ENCODE measurements at regions not wholly inside any gene's neighbourhood (a gene's known extent, or its start where the extent isn't known, plus 50 kb on each side); places are given as distances from the start of the nearest gene placed in this dataset.

- TF ChIP-seq CREB5 (CRISPR knock-in tag; IDR thresholded peaks at IDR 0.05; ENCODE audit: low read depth) (no peak), TSHZ2 (CRISPR knock-in tag; IDR thresholded peaks at IDR 0.05) (no peak), SNAI2 (CRISPR knock-in tag; IDR thresholded peaks at IDR 0.05) (no peak), TCF4 (CRISPR knock-in tag; IDR thresholded peaks at IDR 0.05; ENCODE audit: borderline replicate concordance) (no peak), RARB (CRISPR knock-in tag; IDR thresholded peaks at IDR 0.05) (no peak), ZFP30 (CRISPR knock-in tag; IDR thresholded peaks at IDR 0.05) (no peak), ZFP3 (CRISPR knock-in tag; IDR thresholded peaks at IDR 0.05) (no peak), PATZ1 (CRISPR knock-in tag; IDR thresholded peaks at IDR 0.05; ENCODE audit: borderline replicate concordance) (no peak), ZNF8 (CRISPR knock-in tag; IDR thresholded peaks at IDR 0.05) (no peak), ISL1 (CRISPR knock-in tag; IDR thresholded peaks at IDR 0.05) (no peak), BACH2 (CRISPR knock-in tag; IDR thresholded peaks at IDR 0.05; ENCODE audit: borderline replicate concordance) (no peak), ZNF70 (CRISPR knock-in tag; IDR thresholded peaks at IDR 0.05) (no peak), POU6F1 (CRISPR knock-in tag; IDR thresholded peaks at IDR 0.05; ENCODE audit: borderline replicate concordance, low read depth) (no peak)
Measured at GRCh38 chr1:30533141-30533540, 190.2 kb downstream of the MATN1 start.
